HG02981 (cell line): ENCODE measurements at regions not wholly inside any gene's neighbourhood (a gene's known extent, or its start where the extent isn't known, plus 50 kb on each side); places are given as distances from the start of the nearest gene placed in this dataset.

Source experiments
- ATAC-seq: cut with Tn5 transposase; IDR thresholded peaks from one replicate; pipeline ENCODE4 v1.9.1; 2021; ENCODE audit warnings: mild to moderate bottlenecking, moderate library complexity; ENCODE audit not compliant: unreplicated experiment

DNA sequence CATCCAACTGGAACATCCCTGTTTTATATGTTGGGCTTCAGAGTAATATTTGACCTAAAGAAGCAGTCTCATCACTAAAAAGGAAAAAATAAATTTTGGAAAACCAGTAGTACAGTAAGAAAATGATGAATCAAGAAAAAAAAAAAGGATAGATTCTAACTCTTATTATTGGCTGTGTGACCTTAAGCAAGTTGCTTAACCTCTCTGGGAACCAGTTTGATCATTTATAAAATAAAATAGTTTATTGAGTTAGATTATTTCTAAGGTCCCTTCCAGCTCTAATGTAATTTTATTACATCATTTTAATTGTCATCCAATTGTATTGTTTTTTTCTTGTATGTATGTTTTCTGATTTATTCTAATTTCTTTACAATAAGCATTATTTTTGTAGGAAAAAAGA lies 127.0 kb downstream of the PRELID2 start:
- ATAC-seq = no peak

DNA sequence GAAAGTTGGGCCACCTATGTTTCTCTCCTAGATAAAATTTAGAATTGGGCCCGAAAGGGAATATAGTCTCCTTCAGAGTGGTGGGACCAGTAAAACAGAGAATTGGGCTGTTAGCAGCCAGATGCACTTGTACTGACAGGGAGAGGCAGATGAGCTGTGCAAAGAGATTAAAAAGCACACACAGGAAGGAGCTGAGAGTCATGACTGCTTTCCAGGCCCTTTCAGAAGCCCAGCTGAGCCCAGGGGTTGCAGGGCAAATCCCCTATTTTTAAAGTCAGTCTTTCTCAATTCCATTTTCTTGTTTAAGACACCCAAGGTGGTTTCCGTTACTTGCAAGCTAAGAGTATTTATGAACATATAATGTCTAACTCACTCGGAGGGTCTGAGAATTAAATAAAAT lies 130.4 kb downstream of the PRELID2 start:
- ATAC-seq = no peak

DNA sequence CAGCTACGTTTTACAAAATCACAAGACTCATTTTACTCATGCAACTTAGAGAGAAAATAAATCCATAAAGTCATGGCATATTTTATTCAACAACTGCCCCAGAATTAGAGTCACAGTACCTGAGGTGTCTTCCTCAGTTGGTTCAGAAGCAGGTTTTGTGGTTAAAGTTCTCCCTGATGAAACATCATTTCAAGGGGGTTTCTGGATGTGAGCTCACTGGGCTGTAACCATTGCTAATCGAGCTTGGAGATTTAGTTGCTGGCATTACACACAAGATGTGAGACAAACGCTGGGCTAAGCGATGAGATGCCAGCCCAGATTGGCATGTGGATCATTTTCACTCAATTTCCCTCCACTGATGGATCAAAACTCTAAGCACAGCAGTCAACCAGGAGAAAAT lies 131.3 kb downstream of the PRELID2 start:
- ATAC-seq = no peak

DNA sequence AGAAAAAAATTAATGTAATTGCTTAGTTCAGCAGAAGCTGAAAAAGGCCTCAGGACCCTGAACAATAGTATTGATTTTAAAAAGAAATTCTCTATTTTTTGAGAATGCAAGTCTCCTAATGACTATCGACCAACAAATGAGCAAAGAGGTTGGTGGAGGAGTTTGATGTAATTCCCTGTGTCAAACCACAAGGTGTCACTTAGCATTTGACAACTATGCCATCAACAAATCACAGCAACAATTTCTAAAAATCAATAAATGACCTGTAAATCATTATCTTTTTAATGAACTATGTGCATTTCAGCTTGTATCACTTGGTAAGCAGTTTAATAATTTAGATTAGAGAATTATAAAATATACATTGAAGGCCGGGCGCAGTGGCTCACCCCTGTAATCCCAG lies 133.7 kb downstream of the PRELID2 start:
- no peak for ATAC-seq

DNA sequence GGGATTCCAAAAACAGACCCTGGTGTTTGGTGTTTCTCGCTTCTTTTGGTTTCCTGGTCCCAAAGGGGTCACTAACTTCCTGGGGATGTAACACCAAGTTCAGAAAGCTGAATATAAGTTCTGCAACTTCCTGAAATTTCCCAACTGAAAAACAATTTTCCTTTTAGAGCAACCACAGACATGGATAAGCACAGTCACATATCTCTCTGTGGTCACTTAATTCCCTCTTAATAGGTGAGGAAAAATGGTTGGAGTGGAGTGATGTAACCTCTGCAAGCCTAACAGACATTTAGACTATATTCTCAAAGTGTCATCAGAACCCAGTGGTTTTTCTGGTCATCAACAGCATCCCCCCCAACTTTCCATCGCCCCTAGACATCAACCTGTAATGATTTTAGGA lies 135.3 kb downstream of the PRELID2 start:
- ATAC-seq = no peak

DNA sequence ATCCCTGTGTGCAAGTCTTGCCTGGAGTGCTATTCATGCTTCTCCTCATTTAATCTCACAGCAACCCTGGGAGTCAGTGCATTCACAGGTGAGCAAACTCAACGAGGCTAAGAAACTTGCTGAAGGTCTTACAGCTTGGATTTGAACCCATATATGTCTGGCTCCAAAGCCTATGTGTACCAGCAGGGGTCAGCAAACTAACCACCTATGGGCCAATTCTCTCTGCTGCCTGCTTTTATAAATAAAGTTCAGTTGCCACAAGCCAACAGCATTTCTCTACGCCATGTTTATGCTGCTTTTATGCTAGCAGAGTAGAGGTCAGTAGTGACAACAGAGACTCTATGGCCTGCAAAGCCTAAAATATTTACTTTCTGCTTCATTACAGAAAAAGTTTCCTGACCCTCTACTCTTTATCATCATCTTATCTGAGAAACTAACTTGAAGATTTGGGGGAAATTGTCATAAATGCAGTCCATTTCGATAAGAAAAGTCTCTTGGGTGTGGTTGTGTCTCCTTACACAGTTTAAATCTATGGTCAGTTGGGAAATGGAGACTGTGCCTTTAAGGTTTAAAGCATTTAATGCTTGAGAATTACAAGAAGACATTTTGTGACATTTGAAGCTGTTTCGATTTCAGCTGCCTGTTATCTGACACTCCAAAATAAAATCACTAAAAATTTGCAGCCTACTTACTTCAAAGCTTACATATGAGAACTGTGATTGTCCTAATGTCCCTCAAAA lies 137.7 kb downstream of the PRELID2 start:
- peak; percentile 71 for ATAC-seq

DNA sequence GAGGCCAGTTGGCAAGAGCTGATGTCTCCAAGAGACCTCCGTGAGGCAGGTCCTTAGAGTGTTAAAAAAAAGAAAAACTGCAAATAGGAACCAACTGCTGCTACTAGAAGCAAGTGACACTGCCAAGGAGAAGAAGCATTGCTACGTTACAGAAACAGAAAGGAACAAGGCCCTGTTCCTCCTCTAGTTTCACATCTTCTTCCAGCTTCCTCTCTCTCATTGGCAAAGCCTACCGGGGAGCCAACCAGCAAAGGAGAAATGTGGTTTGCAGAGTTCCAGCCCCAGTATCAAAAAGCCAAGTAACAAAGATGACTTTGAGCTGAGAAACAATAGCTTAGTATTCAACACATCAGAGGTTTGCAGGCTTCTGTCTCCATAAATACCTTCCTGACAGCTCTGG lies 145.9 kb downstream of the PRELID2 start:
- ATAC-seq = peak; percentile 80

DNA sequence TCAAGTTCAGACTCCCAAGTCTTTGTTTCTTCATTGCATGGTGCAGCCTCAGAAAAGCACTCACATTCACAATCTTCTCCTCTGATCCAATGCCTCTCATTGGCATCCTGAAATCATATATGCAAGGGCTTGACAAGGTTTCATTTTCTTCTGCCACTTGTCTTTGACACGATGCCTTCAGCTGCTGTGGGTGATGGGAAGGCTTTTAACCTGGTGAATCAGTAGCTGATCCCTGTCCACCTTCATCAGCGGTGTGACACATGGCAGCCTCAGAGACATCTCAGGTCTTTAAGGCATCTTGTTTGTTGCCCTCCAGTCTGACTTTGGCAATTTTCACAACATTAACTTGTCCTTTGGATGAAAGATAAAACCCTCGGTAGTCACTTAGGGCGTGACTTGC lies 147.2 kb downstream of the PRELID2 start:
- no peak for ATAC-seq

DNA sequence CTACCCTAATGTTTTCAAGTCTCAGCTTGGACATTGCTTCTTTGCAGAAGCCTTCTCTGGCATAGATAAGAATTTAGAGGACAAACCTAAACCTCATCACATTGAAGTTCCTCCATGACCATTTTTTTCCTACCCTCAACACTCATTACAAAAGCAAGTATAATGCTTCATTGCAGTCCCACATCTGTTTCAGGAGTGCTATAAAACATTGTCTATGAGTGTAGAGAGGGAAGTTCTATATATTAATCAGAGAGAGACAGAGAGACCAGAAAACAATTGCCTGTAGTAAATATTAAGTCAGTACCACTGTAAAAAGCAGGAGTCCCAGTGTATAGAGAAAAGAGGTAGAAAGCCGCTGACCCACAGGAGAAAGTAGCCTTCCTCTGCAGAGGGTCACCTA lies 149.7 kb downstream of the PRELID2 start:
- no peak for ATAC-seq

DNA sequence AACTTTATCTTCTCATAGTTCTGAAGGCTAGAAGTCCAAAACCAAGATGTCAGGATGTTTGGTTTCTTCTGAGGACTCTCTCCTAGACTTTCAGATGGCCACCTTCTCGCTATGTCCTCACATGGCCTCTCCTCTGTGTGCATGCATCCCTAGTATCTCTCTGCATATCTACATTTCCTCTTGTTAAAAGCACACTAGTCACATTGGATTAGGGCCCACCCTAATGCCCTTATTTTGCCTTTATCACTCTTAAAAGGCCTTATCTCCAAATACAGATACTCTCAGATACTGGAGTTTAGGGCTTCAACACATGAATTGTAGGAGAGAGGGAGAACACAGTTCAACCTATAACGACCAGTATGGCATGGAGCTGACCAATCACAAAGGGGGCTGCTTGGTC lies 151.7 kb downstream of the PRELID2 start:
- ATAC-seq = no peak

DNA sequence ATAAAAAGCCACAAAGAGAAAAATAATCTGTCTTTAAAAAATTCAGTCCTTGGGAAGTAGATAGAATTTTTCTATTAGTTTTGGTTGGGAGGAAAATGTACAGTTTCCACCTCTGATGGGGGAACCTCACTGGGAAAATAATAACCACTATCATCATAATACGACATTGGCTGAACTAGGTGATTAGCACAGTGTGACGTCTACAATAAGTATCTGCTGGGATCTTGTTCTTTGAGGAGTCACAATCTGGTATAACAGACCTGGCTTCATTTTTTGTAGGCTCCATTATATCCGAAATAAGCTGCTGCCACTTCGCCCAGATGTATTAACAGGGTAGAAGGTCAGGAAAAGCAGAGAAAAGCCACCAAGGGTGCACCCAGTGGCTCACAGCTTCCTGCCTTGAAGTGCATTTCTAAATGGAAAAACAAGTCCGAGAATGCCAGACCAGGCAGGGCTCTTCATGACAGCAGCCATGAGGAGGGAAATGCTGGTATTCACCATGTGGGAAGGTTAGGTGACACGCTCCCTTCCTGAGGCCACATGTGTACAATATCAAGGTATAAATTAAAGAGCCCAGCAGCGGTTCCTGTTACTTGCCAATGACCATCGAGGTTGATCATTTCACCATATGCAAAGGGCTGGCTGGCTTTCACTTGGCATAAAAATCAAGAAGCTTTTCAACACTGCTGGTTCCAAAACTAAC lies 152.8 kb downstream of the PRELID2 start:
- ATAC-seq = no peak

DNA sequence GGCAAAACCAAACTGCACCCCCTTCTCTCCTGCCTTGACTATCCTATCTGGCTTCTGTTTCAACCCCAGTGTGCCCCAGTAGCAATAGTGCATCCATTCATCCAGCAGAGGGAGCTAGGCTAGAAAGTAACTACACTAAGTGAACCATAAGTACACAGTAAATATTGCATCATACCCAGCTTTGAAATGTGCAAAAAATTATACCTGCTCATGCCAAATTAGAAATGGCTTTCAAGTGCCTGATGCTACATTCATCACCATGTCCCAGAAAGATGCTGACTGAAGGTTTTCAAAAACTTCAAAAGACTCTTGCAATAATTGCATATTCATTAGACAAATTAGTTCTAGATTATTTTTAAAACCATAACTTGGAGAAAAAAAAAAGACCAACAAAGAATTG lies 153.5 kb downstream of the PRELID2 start:
- peak; percentile 99 for ATAC-seq

DNA sequence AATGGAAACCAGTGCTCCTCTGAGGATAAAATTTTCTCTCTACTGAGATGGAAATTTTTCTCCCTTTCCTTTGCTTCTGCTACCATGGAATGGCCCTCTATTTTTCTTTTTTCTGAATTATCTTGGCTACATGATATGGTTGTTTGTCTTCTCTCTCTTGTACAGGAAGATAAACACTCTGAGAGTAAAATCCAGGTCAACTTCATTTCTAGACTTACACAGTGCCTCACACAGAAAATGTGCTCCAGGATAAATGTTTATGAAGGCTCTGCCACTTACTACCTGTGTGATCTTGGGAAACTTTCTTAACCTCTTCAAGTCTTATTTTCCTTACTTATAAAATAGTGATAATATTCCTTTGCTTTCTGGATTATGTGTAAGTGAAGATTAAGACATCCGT lies 153.9 kb downstream of the PRELID2 start:
- ATAC-seq = no peak

DNA sequence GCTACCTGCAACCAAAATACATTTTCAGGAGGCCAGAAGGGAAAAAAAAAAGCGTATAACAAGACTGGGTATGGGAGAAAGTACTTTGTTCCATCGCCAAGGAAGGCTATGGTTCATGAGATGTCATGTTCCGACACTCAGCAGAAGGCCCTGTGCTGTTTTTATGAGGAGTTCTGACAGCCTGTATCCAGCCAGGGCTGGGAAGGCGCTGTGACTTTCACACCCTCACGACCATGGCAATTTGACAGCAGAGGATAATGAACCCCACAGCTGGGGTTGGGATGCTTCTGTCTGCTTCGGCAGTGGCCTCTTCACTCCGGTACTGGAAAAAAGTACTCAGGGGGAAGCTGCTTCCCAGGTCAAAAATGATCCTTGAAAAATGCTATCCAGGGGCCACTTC lies 154.4 kb downstream of the PRELID2 start:
- ATAC-seq = no peak

DNA sequence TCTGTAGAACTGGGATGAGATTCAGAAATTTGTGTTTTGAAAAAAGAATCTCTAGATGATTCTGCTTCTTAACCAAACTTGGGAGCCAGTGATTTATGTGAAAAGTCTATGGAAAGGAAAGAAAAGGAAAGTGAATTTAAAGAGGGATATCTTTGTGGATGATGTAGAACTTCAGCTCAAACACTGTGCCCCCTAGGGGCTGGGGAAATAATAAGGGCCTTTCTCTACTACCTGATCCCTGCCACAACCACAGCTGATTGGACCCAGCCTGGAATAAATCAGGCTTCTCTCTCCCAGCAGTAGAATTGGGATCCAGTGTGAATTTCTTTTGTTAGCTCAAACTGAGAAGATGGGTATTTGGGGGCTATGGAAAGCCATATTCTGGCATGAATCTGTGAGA lies 155.0 kb downstream of the PRELID2 start:
- no peak for ATAC-seq

DNA sequence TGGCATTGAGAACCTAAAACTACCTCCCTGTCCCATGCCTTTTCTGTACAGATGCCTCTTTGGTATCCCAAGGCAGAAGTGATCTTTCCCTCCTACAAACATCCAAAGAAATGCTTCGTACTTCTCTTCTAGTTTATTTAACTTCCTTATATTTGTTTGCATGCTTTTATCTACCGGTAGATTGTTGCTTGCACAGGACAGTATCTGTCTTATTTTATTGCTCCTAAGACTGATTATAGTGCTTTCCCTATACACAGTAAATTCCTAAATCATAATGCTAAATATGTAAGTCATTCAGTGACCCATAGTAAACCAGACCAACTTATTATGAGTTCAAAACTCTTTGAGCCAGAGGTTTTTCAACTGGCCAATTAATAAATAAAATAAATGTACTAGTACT lies 156.9 kb downstream of the PRELID2 start:
- ATAC-seq = no peak

DNA sequence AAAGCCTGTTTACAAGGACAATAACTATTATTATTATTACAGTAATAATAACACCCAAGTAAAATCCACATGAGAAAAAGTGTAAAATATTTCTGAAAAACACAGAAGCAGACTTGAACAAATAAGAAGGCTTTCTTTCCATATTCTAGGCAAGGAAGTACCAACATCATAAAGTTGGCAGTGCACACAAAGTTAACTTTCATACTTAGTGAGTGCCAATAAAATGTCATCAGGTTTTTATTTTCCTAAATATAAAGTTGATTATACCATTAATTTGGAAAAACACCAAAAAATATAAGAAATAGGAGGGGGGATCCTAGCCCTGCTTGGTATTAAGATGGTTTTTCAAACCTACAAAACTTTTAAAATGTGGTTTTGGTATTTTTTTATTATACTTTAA lies 161.4 kb downstream of the PRELID2 start:
- ATAC-seq = no peak

DNA sequence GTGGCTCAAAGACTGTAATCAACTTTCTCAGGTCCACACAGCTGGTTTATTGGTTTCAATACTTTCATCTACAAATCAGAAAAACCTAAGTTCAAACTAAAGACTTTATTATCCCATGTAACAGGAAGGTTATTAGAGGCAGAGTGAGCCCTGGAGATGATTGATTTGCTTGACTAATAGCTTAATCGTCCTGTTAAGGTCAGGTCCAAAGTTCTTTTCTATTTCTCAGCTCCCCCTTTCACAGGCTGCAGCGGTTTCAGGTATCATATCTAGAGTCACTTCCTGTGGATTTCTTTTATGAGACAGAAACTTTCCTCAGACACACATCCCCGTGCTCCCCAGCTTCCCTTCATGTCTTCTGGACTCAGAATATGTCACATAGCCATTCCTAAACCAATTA lies 166.4 kb downstream of the PRELID2 start:
- no peak for ATAC-seq

DNA sequence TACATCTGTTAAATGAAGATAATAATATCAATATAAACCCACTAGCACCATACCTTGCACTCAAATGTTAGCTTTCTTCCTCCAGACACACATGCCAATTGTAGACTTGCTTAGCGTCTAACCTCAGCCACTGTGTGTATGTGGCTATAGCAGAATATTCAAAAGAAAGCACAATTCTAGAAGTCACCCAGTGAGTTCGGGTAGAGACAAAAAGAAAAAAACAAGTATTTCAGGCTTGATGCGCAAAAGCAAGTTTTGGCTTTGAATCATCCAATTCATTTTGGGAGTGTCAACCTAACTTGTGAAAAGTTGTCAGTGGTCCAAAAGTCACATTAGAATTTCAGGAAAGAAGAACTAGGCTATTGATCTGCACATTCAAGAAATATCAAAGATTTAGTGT lies 167.4 kb downstream of the PRELID2 start:
- no peak for ATAC-seq

DNA sequence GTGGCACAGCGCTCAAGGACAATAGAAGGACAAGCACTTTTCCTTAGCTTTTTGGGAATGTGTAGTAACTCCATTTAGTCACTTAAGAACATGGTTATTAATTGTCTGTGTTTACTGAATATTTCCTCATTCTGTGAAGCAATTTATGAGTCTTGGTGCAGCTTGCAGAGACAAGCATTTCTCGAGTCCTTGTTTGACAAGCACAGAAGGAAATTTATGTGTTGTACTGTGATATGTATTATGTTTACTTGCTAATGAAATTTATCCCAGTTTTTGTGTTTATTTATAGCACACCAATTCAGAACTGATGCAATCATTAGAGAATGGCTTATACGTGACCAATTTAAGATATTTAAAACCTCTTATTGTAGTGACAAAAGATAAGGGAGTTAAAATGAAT lies 168.6 kb downstream of the PRELID2 start:
- no peak for ATAC-seq

DNA sequence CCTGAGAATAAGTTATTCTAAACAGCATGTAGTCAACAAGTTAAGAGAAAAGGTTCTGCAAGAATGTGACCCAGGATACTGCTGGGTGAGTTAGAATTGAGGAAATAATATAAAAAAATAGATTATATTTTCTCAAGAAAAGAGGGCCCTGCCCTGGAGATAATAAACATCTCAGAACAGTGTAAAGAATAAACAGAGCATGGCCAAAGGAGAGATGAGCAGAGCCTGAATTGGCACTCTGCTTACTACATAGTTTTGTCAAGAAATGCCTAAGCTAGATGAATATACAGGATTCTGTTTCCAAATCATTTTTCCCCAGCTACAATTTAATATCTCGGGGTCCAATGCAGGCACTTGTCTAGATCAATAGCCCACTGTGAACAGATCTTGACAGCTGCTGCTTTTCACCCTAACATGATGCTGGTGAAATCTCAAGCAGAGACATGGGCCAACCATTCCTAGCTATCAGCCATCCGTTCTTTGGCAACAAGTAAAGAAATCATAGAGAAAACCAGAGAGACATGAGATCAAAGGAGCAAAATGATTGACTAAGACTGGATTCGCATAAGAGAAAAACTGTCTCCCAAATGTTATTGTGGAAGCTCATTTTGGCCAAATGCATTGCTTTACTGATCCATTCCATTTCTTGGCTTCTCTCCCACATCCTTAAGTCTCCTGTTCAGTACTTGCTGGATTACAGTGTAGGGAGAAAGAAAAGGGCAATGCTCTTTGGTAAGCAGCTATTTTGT lies 173.2 kb downstream of the PRELID2 start:
- no peak for ATAC-seq
